Neural progenitor cell (in vitro differentiated cells): ENCODE measurements at regions not wholly inside any gene's neighbourhood (a gene's known extent, or its start where the extent isn't known, plus 50 kb on each side); places are given as distances from the start of the nearest gene placed in this dataset.
"Not testable (repeated sequence)": the region's sequence is repeated elsewhere in the genome, so short reads cannot be mapped to it uniquely, and the experiment has no call there.

Experiments used
- EZH2 ChIP-seq: fragments of 200-600 bp; sonication (generic); IDR thresholded peaks from 2 replicates; pipeline ENCODE4 v1.6.1; 2017; ENCODE audit warnings: antibody characterized with exemption, mild to moderate bottlenecking, moderate library complexity
- EZH2phosphoT487 ChIP-seq: fragments of 200-600 bp; sonication (generic); IDR thresholded peaks from 2 replicates; pipeline ENCODE4 v1.6.1; 2017; ENCODE audit warnings: antibody characterized with exemption
- TF ChIP-seq, protein P1 (sequence below): fragments of 200-600 bp; sonication (generic); IDR thresholded peaks from 2 replicates; pipeline ENCODE4 v1.5.1; 2017; ENCODE audit warnings: antibody characterized with exemption, mild to moderate bottlenecking

DNA sequence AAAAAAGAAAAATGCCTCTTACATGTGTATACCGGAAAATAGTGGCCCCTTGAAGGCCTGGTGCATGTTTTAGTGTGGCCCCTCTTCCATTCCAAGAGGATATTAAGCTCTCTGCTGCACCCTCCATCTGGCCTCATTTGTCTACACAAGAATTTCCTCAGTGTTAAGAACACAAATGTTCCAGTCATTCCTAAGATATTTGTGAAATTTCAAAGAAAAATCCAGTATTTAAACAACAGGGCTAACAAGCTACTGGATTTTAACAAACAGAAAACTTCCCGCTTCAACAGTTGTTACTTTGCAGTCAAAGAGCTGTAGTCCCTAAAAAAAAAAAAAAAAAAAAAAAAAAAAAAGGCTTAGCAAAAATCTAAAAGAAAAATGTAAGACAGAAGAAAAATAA lies 137.5 kb downstream of the ARRDC4 start:
- not testable (repeated sequence) for TF ChIP-seq EZH2, EZH2phosphoT487
- TF ChIP-seq, protein P1, sequence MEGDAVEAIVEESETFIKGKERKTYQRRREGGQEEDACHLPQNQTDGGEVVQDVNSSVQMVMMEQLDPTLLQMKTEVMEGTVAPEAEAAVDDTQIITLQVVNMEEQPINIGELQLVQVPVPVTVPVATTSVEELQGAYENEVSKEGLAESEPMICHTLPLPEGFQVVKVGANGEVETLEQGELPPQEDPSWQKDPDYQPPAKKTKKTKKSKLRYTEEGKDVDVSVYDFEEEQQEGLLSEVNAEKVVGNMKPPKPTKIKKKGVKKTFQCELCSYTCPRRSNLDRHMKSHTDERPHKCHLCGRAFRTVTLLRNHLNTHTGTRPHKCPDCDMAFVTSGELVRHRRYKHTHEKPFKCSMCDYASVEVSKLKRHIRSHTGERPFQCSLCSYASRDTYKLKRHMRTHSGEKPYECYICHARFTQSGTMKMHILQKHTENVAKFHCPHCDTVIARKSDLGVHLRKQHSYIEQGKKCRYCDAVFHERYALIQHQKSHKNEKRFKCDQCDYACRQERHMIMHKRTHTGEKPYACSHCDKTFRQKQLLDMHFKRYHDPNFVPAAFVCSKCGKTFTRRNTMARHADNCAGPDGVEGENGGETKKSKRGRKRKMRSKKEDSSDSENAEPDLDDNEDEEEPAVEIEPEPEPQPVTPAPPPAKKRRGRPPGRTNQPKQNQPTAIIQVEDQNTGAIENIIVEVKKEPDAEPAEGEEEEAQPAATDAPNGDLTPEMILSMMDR, result not testable (repeated sequence)
